Heart left ventricle (tissue), 16 donors: ENCODE measurements at regions not wholly inside any gene's neighbourhood (a gene's known extent, or its start where the extent isn't known, plus 50 kb on each side); places are given as distances from the start of the nearest gene placed in this dataset.

ENCODE experiments used
- ATAC-seq, 4 donors: fragments of 200-7000 bp; cut with Tn5 transposase; one replicate each; pipeline ENCODE4 v1.9.1; 2020 to 2022; ENCODE audit warnings: moderate library complexity in 4 of 4, mild to moderate bottlenecking in 3 of 4, moderate number of reproducible peaks in 1 of 4
- DNase-seq, 5 donors: peaks; one replicate each; pipeline ENCODE4 v3.0.0-alpha.2; 2020
- H3K27ac ChIP-seq, 12 donors: fragments of 200-600 bp; sonication (generic) in 4 of 12; one replicate each; pipeline versions ENCODE4 v1.5.0 to v1.8.0; 2016 to 2022; ENCODE audit warnings: mild to moderate bottlenecking in 2 of 12
- H3K27me3 ChIP-seq, 9 donors: fragments of 200-600 bp; sonication (generic) in 2 of 9; one replicate each; pipeline versions ENCODE4 v1.5.1 to v1.8.0; 2016 to 2022; ENCODE audit warnings: mild to moderate bottlenecking in 3 of 9
- H3K36me3 ChIP-seq, 9 donors: fragments of 200-600 bp; sonication (generic) in 2 of 9; one replicate each; pipeline versions ENCODE4 v1.5.0 to v1.8.0; 2018 to 2022; ENCODE audit warnings: mild to moderate bottlenecking in 2 of 9
- H3K4me1 ChIP-seq, 12 donors: fragments of 200-600 bp; sonication (generic) in 4 of 12; one replicate each; pipeline versions ENCODE4 v1.5.0 to v1.8.0; 2016 to 2022; ENCODE audit warnings: mild to moderate bottlenecking in 3 of 12
- H3K4me3 ChIP-seq, 12 donors: fragments of 200-600 bp; sonication (generic) in 4 of 12; one replicate each; pipeline versions ENCODE4 v1.5.0 to v1.8.0; 2017 to 2022; ENCODE audit warnings: mild to moderate bottlenecking in 9 of 12, moderate library complexity in 4 of 12
- H3K9me3 ChIP-seq, 12 donors: fragments of 200-600 bp; sonication (generic) in 4 of 12; one replicate each; pipeline versions ENCODE4 v1.5.0 to v1.8.0; 2016 to 2022; ENCODE audit warnings: mild to moderate bottlenecking in 1 of 12
- CTCF ChIP-seq, 12 donors: fragments of 200-600 bp; sonication (generic) in 4 of 12; IDR thresholded peaks; one replicate each; pipeline versions ENCODE4 v1.5.0 to v1.8.0; 2018 to 2022; ENCODE audit warnings: antibody characterized with exemption in 12 of 12, mild to moderate bottlenecking in 5 of 12
- POLR2A ChIP-seq, 2 donors: fragments of 450-650 bp; IDR thresholded peaks; one replicate each; pipeline ENCODE4 v1.6.1; 2017; ENCODE audit warnings: antibody characterized with exemption in 2 of 2, mild to moderate bottlenecking in 2 of 2, moderate library complexity in 2 of 2
- WGBS, 4 donors: extraction: QIAGEN DNeasy Blood & Tissue Kit in 2 of 4; methylation state at CpG; one replicate each; pipeline versions ENCODE4 v1.1.5 to v1.1.7; 2013 to 2018; 5-methylcytosine and 5-hydroxymethylcytosine counted together
- intact Hi-C, 10 donors: fragments of 100-400 bp; cut with DNase I; formaldehyde crosslinking; loops; one replicate each; pipeline versions ENCODE4 v1.11.1 to v1.14.2; 2022
- donor health status: ischemic (EF 13 %, LVEDD 7.1; RV severe dilation, severe dysfunction).
- donor health status: healthy with polysubstance abuse.
- donor health status: DM: no; HTN: yes; CAD: no.
- donor health status: DM: no; HTN: no; CAD: no.
- donor health status: ischemic (EF 25% LVEDD 6.9; RV normal size, moderate dysfunction).
- donor health status: ischemic (EF 25% LVEDD 5.7; RV mildly dilated, moderate dysfunction).
- donor health status: healthy.
- donor health status: DM: yes; HTN: yes; CAD: no.
- donor health status: ischemic (EF 35%, LVEDD 5.7; RV mildly dilated, moderate dysfunction).
- donor health status: nonischemic (EF 11% LVEDD 7.7; RV severe dilation, severe dysfunction).
- donor health status: DM: yes; HTN: yes; CAD: no.
- donor health status: PGD.
- donor health status: ischemic (EF 29% LVEDD 5.4; RV normal size, mild dysfunction).
- donor health status: nonischemic (EF 23%, LVEDD 6.1; RV moderate dilation, normal function).

GRCh38 chr11:130808541-130808940, 107.7 kb downstream of the SNX19 start:
- intact Hi-C loops, result no loop called here
- Histone ChIP-seq H3K27me3 (no peaks in the 10 kb centered on the region), H3K4me1 (no peaks in the 10 kb centered on the region), H3K9me3 (no peaks in the 10 kb centered on the region), H3K27ac (no peak overlapping the region), H3K4me3 (no peak overlapping the region), H3K36me3 (no peaks in the 10 kb centered on the region)
- ATAC-seq (no peak), DNase-seq (no peak)
- TF ChIP-seq CTCF (IDR thresholded peaks at IDR 0.05) (no peak), POLR2A (IDR thresholded peaks at IDR 0.05) (no peak)
- WGBS, 4 donors, result 83 to 91% (median 86%) methylated on average over 1 of the region's 1 CpG

GRCh38 chr11:130813196-130813595, 103.1 kb downstream of the SNX19 start:
- no peaks in the 10 kb centered on the region for H3K36me3 ChIP-seq
- H3K9me3 ChIP-seq, result no peaks in the 10 kb centered on the region
- no peak overlapping the region for H3K4me3 ChIP-seq
- DNase-seq (no peak), ATAC-seq (no peak)
- intact Hi-C loops, result no loop called here
- peaks cover 0 to 9% (median 0%) of the 10 kb centered on the region in 12 donors for H3K4me1 ChIP-seq
- WGBS, 4 donors, result 95 to 97% (median 95%) methylated on average over 8 of the region's 8 CpGs
- no peak for TF ChIP-seq CTCF (IDR thresholded peaks at IDR 0.05)
- TF ChIP-seq POLR2A (IDR thresholded peaks at IDR 0.05), result no peak
- H3K27me3 ChIP-seq, result no peaks in the 10 kb centered on the region
- no peak overlapping the region for H3K27ac ChIP-seq

- Histone ChIP-seq H3K4me3 (no peak overlapping the region), H3K27me3 (no peaks in the 10 kb centered on the region), H3K36me3 (no peaks in the 10 kb centered on the region), H3K27ac (no peak overlapping the region), H3K4me1 (peaks cover 0 to 9% (median 0%) of the 10 kb centered on the region in 12 donors), H3K9me3 (no peaks in the 10 kb centered on the region)
- ATAC-seq, result no peak
- intact Hi-C loops, result no loop called here
- whole genome bisulfite sequencing, 4 donors, result 81 to 88% (median 82%) methylated on average over 3 of the region's 3 CpGs
- no peak for DNase-seq
- no peak for TF ChIP-seq CTCF (IDR thresholded peaks at IDR 0.05)
- no peak for TF ChIP-seq POLR2A (IDR thresholded peaks at IDR 0.05)
Measured at GRCh38 chr11:130813638-130814037, 102.6 kb downstream of the SNX19 start.

GRCh38 chr11:130814440-130815096, 101.7 kb downstream of the SNX19 start:
- intact Hi-C loops, result no loop called here
- H3K4me1 ChIP-seq, result peaks cover 0 to 9% (median 0%) of the 10 kb centered on the region in 12 donors
- H3K4me3 ChIP-seq, result no peak overlapping the region
- no peaks in the 10 kb centered on the region for H3K27me3 ChIP-seq
- no peak overlapping the region for H3K27ac ChIP-seq
- H3K9me3 ChIP-seq, result no peaks in the 10 kb centered on the region
- no peak for ATAC-seq
- TF ChIP-seq CTCF (IDR thresholded peaks at IDR 0.05) (no peak), POLR2A (IDR thresholded peaks at IDR 0.05) (no peak)
- DNase-seq, result no peak
- WGBS, 4 donors, result 69 to 82% (median 77%) methylated on average over 4 of the region's 4 CpGs
- H3K36me3 ChIP-seq, result no peaks in the 10 kb centered on the region
